GM12892 (cell line): ENCODE measurements at regions not wholly inside any gene's neighbourhood (a gene's known extent, or its start where the extent isn't known, plus 50 kb on each side); places are given as distances from the start of the nearest gene placed in this dataset.

Source experiments
- DNase-seq: peaks from one replicate; pipeline ENCODE4 v3.0.0; 2011; ENCODE audit not compliant: insufficient read length
- FAIRE-seq: peaks from 2 replicates; lab custom pipeline; 2011; peaks lifted over from hg19 to GRCh38; lab: Jason Lieb, UNC
- POLR2A ChIP-seq: IDR thresholded peaks from 2 replicates; pipeline ENCODE4 v1.6.1; 2011; ENCODE audit warnings: low read depth, low read length, control low read depth
- POLR2AphosphoS5 ChIP-seq: IDR thresholded peaks from 2 replicates; pipeline ENCODE4 v1.6.1; 2011; ENCODE audit warnings: low read depth, low read length, control low read depth
- TAF1 ChIP-seq: IDR thresholded peaks from 2 replicates; pipeline ENCODE4 v1.6.1; 2011; ENCODE audit warnings: low read depth, mild to moderate bottlenecking, control low read depth, low read length, borderline replicate concordance

DNA sequence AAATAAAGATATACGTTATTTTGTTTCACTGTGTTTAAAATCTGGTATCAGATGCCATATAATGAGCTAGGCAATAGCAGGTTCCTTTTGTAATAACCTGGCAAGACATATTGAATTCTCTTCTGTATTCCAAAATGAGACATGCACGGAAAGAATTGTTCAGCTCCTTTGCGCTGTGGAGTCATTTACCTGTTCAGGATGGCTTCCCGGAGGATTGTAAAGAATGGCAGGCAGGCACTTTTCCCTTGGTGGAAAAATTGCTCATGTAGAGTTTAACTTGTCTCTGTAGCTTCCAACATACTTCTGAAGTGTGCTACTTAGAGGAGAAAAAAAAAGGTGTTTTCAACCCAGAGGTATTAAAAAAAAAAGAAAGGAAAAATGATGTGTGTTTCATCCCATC lies 805.2 kb downstream of the GALC start:
- TF ChIP-seq POLR2A (no peak), TAF1 (no peak), POLR2AphosphoS5 (no peak)
- FAIRE-seq = no peak
- no peak for DNase-seq

DNA sequence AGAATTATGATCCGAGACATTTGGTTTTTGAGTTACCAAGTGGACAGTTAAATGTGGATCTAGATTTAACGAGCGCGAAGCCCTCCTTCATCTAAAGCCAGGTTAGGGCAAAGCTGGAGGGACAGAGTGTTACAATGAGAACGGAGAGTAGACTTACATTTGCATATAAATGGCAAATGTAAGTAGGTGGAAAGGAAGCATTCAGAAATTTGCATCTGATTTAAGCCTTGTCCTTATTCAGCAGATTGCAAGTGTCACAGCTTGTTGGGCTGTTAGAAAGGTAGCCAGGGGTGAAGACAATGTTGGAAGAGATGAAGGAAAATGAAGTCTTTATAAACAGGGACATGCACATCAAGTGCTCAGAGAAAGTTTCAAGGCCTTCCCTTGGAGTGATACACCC lies 806.2 kb downstream of the GALC start:
- FAIRE-seq (no peak), DNase-seq (no peak)

DNA sequence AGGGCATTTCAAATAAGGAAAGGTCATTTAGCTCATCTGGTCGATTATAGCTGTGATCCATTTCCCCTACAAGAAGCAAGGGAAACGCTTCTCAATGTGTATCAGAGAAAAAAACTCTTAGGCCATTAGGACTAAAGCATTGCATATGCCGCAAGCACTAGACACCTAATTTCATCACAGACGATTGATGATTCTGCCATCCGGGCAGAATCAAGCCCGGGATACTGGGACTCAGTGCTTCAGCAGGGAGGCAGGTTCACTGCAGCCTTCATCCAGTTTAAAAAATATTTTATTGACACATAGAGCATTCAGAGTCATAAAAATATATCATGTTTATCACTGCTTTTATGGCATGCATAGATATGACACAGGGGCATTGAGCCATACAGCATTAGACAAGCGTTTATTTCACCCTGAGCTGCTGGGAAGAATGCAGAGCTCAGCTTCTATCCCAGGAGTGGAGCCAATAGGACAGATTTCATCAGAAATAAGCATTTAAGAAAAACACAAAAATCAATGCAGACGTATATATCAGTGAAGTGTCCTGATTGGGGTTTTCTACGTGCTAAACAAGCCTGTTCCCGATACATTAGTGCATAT lies 806.9 kb downstream of the GALC start:
- no peak for FAIRE-seq
- no peak for DNase-seq
- no peak for TF ChIP-seq POLR2AphosphoS5
- TF ChIP-seq TAF1 = no peak

More for the DNA sequence above, 806.2 kb downstream of the GALC start:
- TF ChIP-seq TAF1 = no peak
- TF ChIP-seq POLR2A = no peak
- TF ChIP-seq POLR2AphosphoS5 = no peak

DNA sequence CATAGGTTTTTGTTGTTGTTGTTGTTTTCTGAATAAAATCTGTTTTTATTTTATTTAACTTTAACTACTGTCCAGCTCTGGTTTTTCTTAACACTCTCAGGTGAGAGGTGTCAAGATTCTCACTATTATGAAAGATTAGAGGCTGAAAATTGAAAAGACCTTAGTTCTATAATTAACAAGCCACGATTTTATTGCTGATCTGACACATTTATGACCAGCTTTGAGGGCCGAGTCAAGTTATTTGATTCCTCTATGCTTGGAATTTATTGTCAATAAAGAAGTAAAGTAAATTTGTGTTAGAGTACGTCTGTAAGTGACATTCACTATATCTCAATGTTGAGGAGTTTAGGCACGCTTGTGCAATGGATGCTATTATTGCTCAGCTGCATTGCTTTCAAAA lies 808.8 kb downstream of the GALC start:
- FAIRE-seq (no peak), DNase-seq (no peak)
- TF ChIP-seq POLR2A (no peak), TAF1 (no peak), POLR2AphosphoS5 (no peak)

DNA sequence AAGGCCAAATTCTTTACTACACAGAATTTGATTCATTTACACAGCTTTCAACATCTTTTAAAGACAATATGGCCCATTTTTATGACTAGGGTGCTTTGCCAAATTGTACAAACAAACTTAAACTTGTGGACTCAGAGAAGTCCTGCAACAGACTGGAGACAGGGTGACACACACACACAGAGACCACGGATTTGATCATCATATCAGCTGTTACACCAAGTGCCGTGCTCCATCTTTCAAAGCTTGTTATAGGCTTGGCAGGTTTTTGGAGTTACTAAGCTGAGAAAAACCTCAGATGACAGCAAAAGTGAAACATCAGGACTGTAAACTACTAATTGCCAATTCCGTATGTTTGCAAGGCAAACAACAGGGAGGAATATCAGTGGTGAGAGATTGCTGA lies 811.7 kb downstream of the GALC start:
- DNase-seq (no peak), FAIRE-seq (no peak)
- TF ChIP-seq TAF1 = no peak
- TF ChIP-seq POLR2AphosphoS5 = no peak
- TF ChIP-seq POLR2A = no peak

DNA sequence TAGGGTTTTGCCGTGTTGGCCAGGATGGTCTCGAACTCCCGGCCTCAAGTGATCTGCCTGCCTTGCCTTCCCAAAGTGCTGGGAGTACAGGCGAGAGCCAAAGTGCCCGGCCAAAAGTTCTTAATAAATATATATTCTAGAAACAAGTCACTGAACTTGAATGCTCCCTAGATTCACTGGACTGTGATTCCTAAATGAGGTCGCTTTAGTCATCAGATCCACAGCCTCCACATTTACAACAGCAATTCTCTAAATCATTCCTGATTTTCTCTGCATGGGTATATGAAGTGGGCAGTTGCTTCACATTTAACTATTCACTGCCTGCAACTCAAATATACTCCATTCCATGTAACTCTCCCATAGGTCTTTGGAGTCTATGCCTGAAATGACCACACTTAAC lies 813.0 kb downstream of the GALC start:
- no peak for FAIRE-seq
- no peak for DNase-seq
- TF ChIP-seq POLR2A = no peak

DNA sequence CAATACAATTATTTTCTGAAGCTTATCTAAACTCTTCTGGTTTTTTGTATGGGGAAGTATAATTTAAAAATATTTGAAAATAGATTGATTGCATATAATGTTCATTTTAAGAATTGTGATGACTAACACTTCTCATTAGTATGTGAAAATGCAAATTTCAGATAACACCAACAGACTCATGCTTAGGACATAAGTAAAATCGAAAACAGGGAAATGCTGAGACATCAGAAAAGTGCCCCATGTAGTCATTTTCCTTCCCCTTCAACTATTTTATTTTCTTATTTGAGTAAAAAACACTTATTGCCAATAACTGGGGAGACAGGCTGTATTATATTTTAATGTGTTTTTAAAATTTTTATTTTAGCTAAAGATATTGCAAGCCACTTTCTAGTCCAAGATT lies 814.7 kb downstream of the GALC start:
- no peak for FAIRE-seq
- TF ChIP-seq POLR2A (no peak), TAF1 (no peak), POLR2AphosphoS5 (no peak)

DNA sequence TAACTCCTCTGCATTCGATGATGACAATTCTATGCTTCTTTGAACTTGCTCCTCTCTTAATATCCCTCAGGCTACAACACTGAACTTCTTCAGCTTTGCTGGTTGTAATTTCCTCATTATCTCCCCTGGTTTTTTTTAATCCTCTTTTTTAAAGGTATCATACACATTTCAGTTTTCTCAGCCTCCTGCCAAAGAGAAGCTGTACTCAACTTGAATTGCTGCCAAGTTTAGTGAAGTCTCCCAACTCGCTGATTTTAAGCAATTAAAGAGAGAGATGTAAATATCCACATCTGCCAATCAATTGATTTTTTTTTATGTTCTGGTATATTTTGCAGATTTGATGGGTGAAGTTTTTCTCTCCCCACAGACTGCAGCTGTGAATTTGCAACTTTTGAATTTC lies 817.8 kb downstream of the GALC start:
- TF ChIP-seq POLR2A (no peak), TAF1 (no peak), POLR2AphosphoS5 (no peak)
- DNase-seq (no peak), FAIRE-seq (no peak)

More for the DNA sequence above, 814.7 kb downstream of the GALC start:
- no peak for DNase-seq

DNA sequence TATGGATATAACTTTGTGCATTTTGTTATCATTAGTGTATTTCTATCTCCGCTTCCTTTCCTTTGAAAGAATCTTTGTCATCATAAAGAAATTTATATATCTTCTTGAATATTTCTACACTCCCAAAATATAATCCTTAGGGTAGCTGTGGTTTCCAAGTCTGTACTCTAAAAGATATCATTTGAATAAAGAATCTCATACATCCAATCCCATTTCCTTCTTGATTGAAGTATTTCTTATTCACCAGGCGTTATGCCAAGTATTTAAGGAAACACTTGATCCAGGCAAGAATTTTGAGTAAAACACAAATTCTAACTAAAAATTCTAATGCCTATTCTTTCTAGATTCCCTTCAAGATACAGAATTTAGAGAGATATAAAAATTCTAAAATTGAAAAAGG lies 821.8 kb downstream of the GALC start:
- FAIRE-seq (no peak), DNase-seq (no peak)
- TF ChIP-seq TAF1 = no peak
- TF ChIP-seq POLR2AphosphoS5 = no peak
- TF ChIP-seq POLR2A = no peak

DNA sequence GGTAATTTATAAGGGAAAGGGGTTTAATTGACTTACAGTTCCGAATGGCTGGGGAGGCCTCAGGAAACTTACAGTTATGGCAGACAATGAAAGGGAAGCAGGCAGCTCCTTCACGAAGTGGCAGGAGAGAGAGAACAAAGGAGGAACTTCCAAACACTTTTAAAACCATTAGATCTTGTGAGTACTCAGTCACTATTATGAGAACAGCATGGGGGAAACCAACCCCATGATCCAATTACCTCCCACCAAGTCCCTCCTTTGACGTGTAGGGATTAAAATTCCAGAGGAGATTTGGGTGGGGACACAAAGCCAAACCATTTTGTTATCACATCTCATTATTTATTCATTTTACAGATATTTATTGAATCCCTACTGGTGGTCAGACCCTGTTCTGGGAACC lies 822.8 kb downstream of the GALC start:
- DNase-seq = no peak
- TF ChIP-seq POLR2A (no peak), TAF1 (no peak), POLR2AphosphoS5 (no peak)
- no peak for FAIRE-seq

DNA sequence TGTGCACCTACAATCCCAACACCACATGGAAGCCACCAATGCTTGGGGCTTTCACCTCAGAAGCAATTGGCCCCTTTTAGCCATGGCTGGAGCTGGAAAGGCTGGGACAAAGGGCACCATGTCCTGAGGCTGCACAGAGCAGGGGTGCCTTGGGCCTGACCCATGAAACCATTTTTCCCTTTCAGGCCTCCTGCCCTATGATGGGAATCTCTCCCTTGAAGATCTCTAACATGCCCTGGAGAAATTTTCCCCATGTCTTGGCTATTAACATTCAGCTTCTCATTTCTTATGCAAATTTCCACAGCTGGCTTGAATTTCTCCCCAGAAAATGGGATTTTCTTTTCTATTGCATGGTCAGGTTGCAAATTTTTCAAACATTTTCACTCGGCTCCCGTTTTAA lies 823.6 kb downstream of the GALC start:
- no peak for FAIRE-seq
- no peak for TF ChIP-seq POLR2A
- no peak for TF ChIP-seq POLR2AphosphoS5
- TF ChIP-seq TAF1 = no peak
- no peak for DNase-seq

DNA sequence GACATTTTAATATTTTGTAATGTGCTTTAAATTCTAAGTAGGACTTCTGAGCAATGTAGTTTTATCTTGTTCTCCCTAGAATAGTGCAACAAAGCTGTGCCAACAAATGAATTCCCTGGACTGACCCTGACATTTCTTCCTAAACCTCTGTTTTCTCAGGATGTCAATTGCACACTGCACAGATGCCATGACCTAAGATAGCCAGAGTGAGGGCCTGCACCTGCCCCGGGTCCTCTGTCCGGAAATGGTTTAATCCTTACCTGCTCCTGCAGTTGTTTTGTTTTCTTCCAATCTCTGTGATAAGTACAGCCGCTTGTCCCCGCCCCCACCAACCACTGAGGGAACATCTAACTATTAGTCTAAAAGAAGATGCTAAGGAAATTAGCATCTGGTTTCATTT lies 831.5 kb downstream of the GALC start:
- TF ChIP-seq POLR2A (no peak), POLR2AphosphoS5 (no peak), TAF1 (no peak)
- DNase-seq (no peak), FAIRE-seq (no peak)
